H9 (cell line): ENCODE measurements at regions not wholly inside any gene's neighbourhood (a gene's known extent, or its start where the extent isn't known, plus 50 kb on each side); places are given as distances from the start of the nearest gene placed in this dataset.

Experiments
- DNase-seq: peaks from one replicate; pipeline ENCODE4 v3.0.0-alpha.2; 2017
- H2AFZ ChIP-seq: one replicate; pipeline ENCODE4 v1.6.1; 2013; ENCODE audit warnings: mild to moderate bottlenecking, low read length, control low read depth, moderate library complexity
- H2AK5ac ChIP-seq: 2 replicates; pipeline ENCODE4 v1.6.1; 2013; ENCODE audit warnings: low read length, control low read depth, mixed read lengths; ENCODE audit not compliant: insufficient read length
- H2BK120ac ChIP-seq: one replicate; pipeline ENCODE4 v1.6.1; 2013; ENCODE audit warnings: low read depth, mild to moderate bottlenecking, low read length, control low read depth, inconsistent platforms; ENCODE audit not compliant: poor library complexity, severe bottlenecking
- H2BK12ac ChIP-seq: 2 replicates; pipeline ENCODE4 v1.6.1; 2013; ENCODE audit warnings: low read length, control low read depth, mixed read lengths, low read depth; ENCODE audit not compliant: insufficient read length
- H2BK15ac ChIP-seq: 2 replicates; pipeline ENCODE4 v1.6.1; 2013; ENCODE audit warnings: low read depth, low read length, control low read depth
- H2BK20ac ChIP-seq: one replicate; pipeline ENCODE4 v1.6.1; 2013; ENCODE audit warnings: low read depth, mild to moderate bottlenecking, low read length, control low read depth, inconsistent platforms; ENCODE audit not compliant: poor library complexity, severe bottlenecking
- H2BK5ac ChIP-seq: 2 replicates; pipeline ENCODE4 v1.6.1; 2013; ENCODE audit warnings: low read length, control low read depth, mixed read lengths; ENCODE audit not compliant: insufficient read length
- H3K14ac ChIP-seq: 2 replicates; pipeline ENCODE4 v1.6.1; 2013; ENCODE audit warnings: low read length, control low read depth; ENCODE audit not compliant: insufficient read depth
- H3K18ac ChIP-seq: 2 replicates; pipeline ENCODE4 v1.6.1; 2013; ENCODE audit warnings: low read depth, mild to moderate bottlenecking, mixed read lengths, low read length, control low read depth; ENCODE audit not compliant: insufficient read length
- H3K23ac ChIP-seq: 2 replicates; pipeline ENCODE4 v1.6.1; 2013; ENCODE audit warnings: low read length, control low read depth, mixed read lengths, low read depth; ENCODE audit not compliant: insufficient read length
- H3K23me2 ChIP-seq: 2 replicates; pipeline ENCODE4 v1.6.1; 2013; ENCODE audit warnings: low read depth, mild to moderate bottlenecking, mixed read lengths, low read length, control low read depth; ENCODE audit not compliant: insufficient read length, poor library complexity, severe bottlenecking
- H3K27ac ChIP-seq: 2 replicates; pipeline ENCODE4 v1.5.1; 2013; ENCODE audit warnings: low read length, control low read depth, mixed read lengths, low read depth; ENCODE audit not compliant: insufficient read length
- H3K27me3 ChIP-seq: 2 replicates; pipeline ENCODE4 v1.6.1; 2013; ENCODE audit warnings: low read length, control low read depth, inconsistent platforms; ENCODE audit not compliant: insufficient read depth
- H3K4ac ChIP-seq: 2 replicates; pipeline ENCODE4 v1.6.1; 2013; ENCODE audit warnings: low read depth, mild to moderate bottlenecking, control low read depth, inconsistent platforms, low read length, moderate library complexity
- H3K4me1 ChIP-seq: 2 replicates; pipeline ENCODE4 v1.6.1; 2013; ENCODE audit warnings: low read length, control low read depth, inconsistent platforms; ENCODE audit not compliant: insufficient read depth
- H3K4me2 ChIP-seq: 2 replicates; pipeline ENCODE4 v1.6.1; 2013; ENCODE audit warnings: low read length, control low read depth, mixed read lengths; ENCODE audit not compliant: insufficient read length, insufficient read depth
- H3K56ac ChIP-seq: 2 replicates; pipeline ENCODE4 v1.6.1; 2013; ENCODE audit warnings: low read depth, mild to moderate bottlenecking, mixed read lengths, low read length, control low read depth; ENCODE audit not compliant: insufficient read length
- H3K79me1 ChIP-seq: 2 replicates; pipeline ENCODE4 v1.6.1; 2013; ENCODE audit warnings: low read depth, mild to moderate bottlenecking, moderate library complexity, low read length, control low read depth, inconsistent platforms; ENCODE audit not compliant: insufficient read depth, poor library complexity, severe bottlenecking
- H3K79me2 ChIP-seq: 2 replicates; pipeline ENCODE4 v1.6.1; 2013; ENCODE audit warnings: low read length, control low read depth, inconsistent platforms; ENCODE audit not compliant: insufficient read depth
- H3K9ac ChIP-seq: 2 replicates; pipeline ENCODE4 v1.6.1; 2013; ENCODE audit warnings: low read length, control low read depth, mixed read lengths; ENCODE audit not compliant: insufficient read length; ENCODE audit errors: extremely low read depth
- H3K9me3 ChIP-seq: one replicate; pipeline ENCODE4 v1.6.1; 2013; ENCODE audit warnings: low read depth, low read length, inconsistent platforms; ENCODE audit not compliant: control insufficient read depth
- H3T11ph ChIP-seq: one replicate; pipeline ENCODE4 v1.6.1; 2013; ENCODE audit warnings: mild to moderate bottlenecking, low read length, control low read depth, inconsistent platforms
- H4K20me1 ChIP-seq: one replicate; pipeline ENCODE4 v1.6.1; 2013; ENCODE audit not compliant: control insufficient read depth, insufficient read length, insufficient read depth
- H4K5ac ChIP-seq: 2 replicates; pipeline ENCODE4 v1.6.1; 2013; ENCODE audit warnings: low read depth, mild to moderate bottlenecking, mixed read lengths, low read length, control low read depth; ENCODE audit not compliant: insufficient read length
- H4K8ac ChIP-seq: replicated peaks from 2 replicates; pipeline ENCODE4 v1.6.1; 2013; ENCODE audit warnings: low read length, control low read depth, mixed read lengths, low read depth; ENCODE audit not compliant: insufficient read length
- H4K91ac ChIP-seq: 2 replicates; pipeline ENCODE4 v1.6.1; 2013; ENCODE audit warnings: low read depth, mild to moderate bottlenecking, moderate library complexity, mixed read lengths, low read length, control low read depth; ENCODE audit not compliant: insufficient read length
- H3K27ac Mint-ChIP-seq, 3 experiments: 2 replicates in 2 of 3; 3 replicates in 1 of 3; pipeline ENCODE4 v1.8.0; 2020 to 2021; ENCODE audit warnings: mixed read lengths in 3 of 3, mild to moderate bottlenecking in 1 of 3, moderate library complexity in 1 of 3
- H3K27me3 Mint-ChIP-seq: 2 replicates; pipeline ENCODE4 v1.8.0; 2021; ENCODE audit warnings: low read depth, mild to moderate bottlenecking, moderate library complexity, mixed read lengths
- H3K36me3 Mint-ChIP-seq, 3 experiments: 2 replicates in 2 of 3; 3 replicates in 1 of 3; pipeline ENCODE4 v1.8.0; 2020 to 2021; ENCODE audit warnings: low read depth in 3 of 3, mixed read lengths in 3 of 3; ENCODE audit not compliant: insufficient read depth in 1 of 3
- H3K4me1 Mint-ChIP-seq, 2 experiments: 2 replicates each; pipeline ENCODE4 v1.8.0; 2020; ENCODE audit warnings: mixed read lengths in 2 of 2
- H3K4me3 Mint-ChIP-seq, 2 experiments: 2 replicates in 1 of 2; 3 replicates in 1 of 2; pipeline ENCODE4 v1.8.0; 2020 to 2021; ENCODE audit warnings: mild to moderate bottlenecking in 2 of 2, mixed read lengths in 2 of 2, moderate library complexity in 1 of 2
- H3K9me3 Mint-ChIP-seq, 2 experiments: 2 replicates in 1 of 2; 3 replicates in 1 of 2; pipeline ENCODE4 v1.8.0; 2020; ENCODE audit warnings: mild to moderate bottlenecking in 2 of 2, mixed read lengths in 2 of 2, moderate library complexity in 1 of 2
- CTCF ChIP-seq: fragments of 200-600 bp; sonication (generic); conservative IDR thresholded peaks from 3 replicates; pipeline ENCODE4 v1.8.0; 2021; ENCODE audit warnings: antibody characterized with exemption, mild to moderate bottlenecking
- WGBS: extraction: QIAGEN DNeasy Blood & Tissue Kit; methylation state at CpG from one replicate; pipeline ENCODE4 v1.1.7; 2013; ENCODE audit warnings: missing lambda C conversion rate, low lambda C conversion rate, mixed read lengths; ENCODE audit not compliant: insufficient read length; ENCODE audit errors: extremely low coverage; 5-methylcytosine and 5-hydroxymethylcytosine counted together

GRCh38 chr15:26460165-26460564, 312.7 kb downstream of the GABRB3 start:
- Histone ChIP-seq H2BK15ac (no peak overlapping the region), H4K8ac (no peak overlapping the region), H4K5ac (no peak overlapping the region), H2AK5ac (no peak overlapping the region), H2BK12ac (no peak overlapping the region), H2AFZ (no peak overlapping the region), H3K4ac (no peak overlapping the region), H4K20me1 (no peaks in the 10 kb centered on the region), H2BK120ac (no peak overlapping the region), H2BK20ac (no peak overlapping the region), H3K9me3 (peaks cover 6% of the 10 kb centered on the region), H3K27me3 (no peaks in the 10 kb centered on the region), H3K9ac (no peak overlapping the region), H3K14ac (no peak overlapping the region), H2BK5ac (peak overlapping the region; percentile 41), H3K23ac (no peak overlapping the region), H3K27ac (no peak overlapping the region), H3K79me1 (no peaks in the 10 kb centered on the region), H3T11ph (no peak overlapping the region), H3K79me2 (no peaks in the 10 kb centered on the region), H3K23me2 (no peaks in the 10 kb centered on the region), H3K18ac (no peak overlapping the region), H3K4me1 (no peaks in the 10 kb centered on the region), H4K91ac (no peak overlapping the region), H3K4me2 (no peak overlapping the region), H3K56ac (no peak overlapping the region)
- H3K4me1 Mint-ChIP-seq, result peaks cover 2 to 5% of the 10 kb centered on the region in 2 experiments; a peak in 2 of 4 replicates
- H3K27me3 Mint-ChIP-seq, result no peaks in the 10 kb centered on the region
- no peak overlapping the region for H3K4me3 Mint-ChIP-seq
- no peak overlapping the region for H3K27ac Mint-ChIP-seq
- no CpG with 5 or more reads among the region's 2 CpGs for WGBS
- peaks cover 10 to 18% (median 13%) of the 10 kb centered on the region in 3 experiments for H3K36me3 Mint-ChIP-seq
- no peak for TF ChIP-seq CTCF
- no peak for DNase-seq
- H3K9me3 Mint-ChIP-seq, result peaks cover 13 to 35% of the 10 kb centered on the region in 2 experiments
